Left colon (tissue), 2 donors: ENCODE measurements at regions not wholly inside any gene's neighbourhood (a gene's known extent, or its start where the extent isn't known, plus 50 kb on each side); places are given as distances from the start of the nearest gene placed in this dataset.
"Not testable (repeated sequence)": the region's sequence is repeated elsewhere in the genome, so short reads cannot be mapped to it uniquely, and the experiment has no call there.

Source experiments
- ATAC-seq: fragments of 200-7000 bp; cut with Tn5 transposase; one replicate; pipeline ENCODE4 v1.9.1; 2020; ENCODE audit warnings: mild to moderate bottlenecking, moderate library complexity
- DNase-seq, 2 donors: peaks; one replicate each; pipeline ENCODE4 v3.0.0-alpha.2; 2020
- intact Hi-C, 2 donors: fragments of 100-400 bp; cut with DNase I in 1 of 2; cut with micrococcal nuclease in 1 of 2; formaldehyde crosslinking; loops; one replicate each; pipeline versions ENCODE4 v1.11.2 to v1.14.0; 2022; cut with DNase I, micrococcal nuclease
- donor health status: DM: no; HTN: no; CAD: no.
- donor health status: DM: yes; HTN: yes; CAD: no.

DNA sequence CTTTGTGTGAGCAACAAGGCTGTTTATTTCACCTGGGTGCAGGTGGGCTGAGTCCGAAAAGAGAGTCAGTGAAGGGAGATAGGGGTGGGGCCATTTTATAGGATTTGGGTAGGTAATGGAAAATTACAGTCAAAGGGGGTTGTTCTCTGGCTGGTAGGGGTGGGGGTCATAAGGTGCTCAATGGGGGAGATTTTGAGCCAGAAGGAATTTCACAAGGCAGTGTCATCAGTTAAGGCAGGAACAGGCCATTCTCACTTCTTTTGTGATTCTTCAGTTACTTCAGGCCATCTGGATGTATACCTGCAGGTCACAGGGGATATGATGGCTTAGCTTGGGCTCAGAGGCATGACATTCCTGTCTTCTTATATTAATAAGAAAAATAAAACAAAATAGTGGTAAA lies 103.4 kb upstream of the SLC25A48 start:
- DNase-seq, ATAC-seq, intact Hi-C loops: not testable (repeated sequence)

DNA sequence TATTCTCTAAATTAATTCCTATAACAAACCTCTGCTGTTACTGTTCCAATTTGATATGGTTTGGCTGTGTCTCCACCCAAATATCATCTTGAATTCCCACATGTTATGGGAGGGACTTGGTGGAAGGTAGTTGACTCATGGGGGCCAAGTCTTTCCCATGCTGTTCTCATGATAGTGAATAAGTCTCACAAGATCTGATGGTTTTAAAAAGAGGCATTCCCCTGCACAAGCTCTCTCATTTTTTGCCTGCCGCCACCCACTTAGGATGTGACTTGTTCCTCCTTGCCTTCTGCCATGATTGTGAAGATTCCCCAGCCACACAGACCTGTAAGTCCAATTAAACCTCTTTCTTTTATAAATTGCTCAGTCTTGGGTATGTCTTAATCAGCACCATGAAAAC lies 104.3 kb upstream of the SLC25A48 start:
- ATAC-seq, intact Hi-C loops, DNase-seq: not testable (repeated sequence)

DNA sequence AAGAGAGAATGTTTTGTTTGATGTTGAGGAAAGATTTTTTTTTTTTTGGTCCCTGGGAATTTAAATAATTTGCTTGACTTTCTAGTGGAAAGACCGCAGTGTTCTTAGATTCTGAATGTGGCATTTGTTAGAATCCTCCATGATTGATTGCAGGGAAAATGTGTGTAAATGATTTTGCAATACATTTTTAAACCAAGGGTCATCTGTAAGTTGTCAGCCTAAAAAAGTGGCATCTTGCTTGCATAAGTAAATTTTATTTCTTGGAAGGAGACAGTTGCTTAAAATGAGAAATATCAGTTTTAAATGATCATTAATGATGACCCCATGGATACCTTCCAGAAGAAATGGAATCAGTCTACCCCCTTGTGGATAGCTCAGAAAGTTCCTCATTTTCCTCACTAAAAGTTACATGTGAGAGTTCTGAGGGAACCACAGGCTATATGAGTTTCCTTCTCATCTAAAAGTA lies 105.1 kb upstream of the SLC25A48 start:
- DNase-seq: no peak
- peak; percentile 57 for ATAC-seq
- intact Hi-C loops: no loop called here

DNA sequence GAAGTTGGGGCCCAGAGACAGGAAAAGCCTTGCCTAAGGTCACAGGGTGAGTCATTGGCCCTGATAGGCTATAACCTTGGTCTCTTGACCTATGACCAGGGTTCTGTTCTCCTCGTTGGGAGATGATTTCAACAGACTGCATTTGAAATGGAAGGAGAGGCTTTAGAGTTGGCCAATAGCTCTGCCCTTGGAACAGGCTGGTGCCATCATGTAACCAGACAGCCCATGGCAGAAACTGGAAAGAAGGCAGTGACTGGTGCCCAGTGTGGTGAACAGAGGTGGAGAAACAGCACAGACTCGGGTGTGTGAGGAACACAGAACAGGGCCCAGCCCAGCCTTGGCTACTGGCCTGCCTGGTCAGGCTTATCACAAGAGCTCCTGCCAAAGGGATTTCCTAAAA lies 109.8 kb upstream of the SLC25A48 start:
- no peak for DNase-seq
- intact Hi-C loops: no loop called here
- no peak for ATAC-seq

DNA sequence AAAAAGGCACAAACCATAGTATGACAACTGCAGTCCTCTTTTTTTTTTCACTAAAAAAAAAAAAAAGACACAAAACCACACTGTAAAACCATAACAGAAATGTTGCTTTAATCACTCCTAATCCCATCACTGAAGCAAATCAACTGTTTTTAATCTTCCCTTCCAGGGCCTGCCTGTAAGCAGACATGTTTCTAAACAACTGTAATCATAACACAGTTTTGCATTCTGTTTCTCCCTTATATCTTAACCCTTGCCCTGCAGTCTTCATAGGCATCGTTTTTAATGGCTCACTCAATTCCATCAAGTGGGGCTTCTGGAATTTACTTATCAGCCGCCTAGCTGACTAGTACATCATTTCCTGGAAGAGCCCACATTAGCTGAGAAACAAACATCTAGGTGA lies 111.0 kb upstream of the SLC25A48 start:
- ATAC-seq (no peak), DNase-seq (no peak)
- intact Hi-C loops: no loop called here

DNA sequence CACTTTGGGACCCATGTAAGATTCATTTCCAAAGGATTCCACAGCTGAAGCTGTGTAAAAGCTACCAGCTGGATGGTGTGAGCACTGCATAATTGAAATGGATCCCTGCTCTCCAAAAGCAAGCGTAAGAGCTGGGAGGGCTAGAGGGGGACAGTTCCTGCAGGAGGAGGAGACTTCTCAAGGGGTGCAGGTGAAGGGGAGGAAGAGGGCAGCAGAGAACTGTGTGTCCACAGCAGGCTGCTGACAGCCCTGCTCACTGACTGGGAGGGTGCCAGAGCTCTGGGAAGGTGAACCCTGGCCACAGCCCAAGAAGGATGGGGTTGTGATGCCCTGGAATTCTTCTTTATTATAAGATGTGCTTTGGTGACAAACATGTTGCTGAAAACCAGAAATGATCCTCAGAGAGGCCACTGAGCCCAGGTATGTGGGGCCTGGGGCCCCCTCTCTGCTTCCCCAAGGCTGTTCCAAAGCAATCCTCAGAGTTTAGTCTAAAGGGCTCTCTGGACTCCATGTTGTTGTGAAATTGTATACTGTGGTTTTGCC lies 112.8 kb upstream of the SLC25A48 start:
- no peak for ATAC-seq
- no peak for DNase-seq
- intact Hi-C loops: no loop called here

DNA sequence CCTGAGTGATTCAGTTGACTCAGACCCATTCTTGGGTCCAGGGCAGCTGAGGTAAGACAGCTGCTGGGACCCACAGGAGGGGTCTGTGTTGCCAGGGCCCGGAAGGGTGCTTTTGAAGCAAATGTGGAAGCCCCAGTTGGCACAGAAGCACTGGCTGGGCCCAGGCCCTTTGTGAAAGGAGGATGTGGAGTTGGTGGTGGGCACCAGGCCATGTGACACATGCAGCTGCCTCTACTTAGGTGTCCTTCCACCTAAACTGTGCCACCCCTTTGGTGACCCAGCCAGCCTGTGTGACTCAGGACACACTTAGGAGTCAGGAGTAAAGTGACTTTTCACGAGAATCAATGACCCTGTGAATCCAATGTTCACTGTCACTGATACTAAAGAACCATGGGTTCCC lies 114.3 kb upstream of the SLC25A48 start:
- ATAC-seq (no peak), DNase-seq (no peak)
- intact Hi-C loops: no loop called here

DNA sequence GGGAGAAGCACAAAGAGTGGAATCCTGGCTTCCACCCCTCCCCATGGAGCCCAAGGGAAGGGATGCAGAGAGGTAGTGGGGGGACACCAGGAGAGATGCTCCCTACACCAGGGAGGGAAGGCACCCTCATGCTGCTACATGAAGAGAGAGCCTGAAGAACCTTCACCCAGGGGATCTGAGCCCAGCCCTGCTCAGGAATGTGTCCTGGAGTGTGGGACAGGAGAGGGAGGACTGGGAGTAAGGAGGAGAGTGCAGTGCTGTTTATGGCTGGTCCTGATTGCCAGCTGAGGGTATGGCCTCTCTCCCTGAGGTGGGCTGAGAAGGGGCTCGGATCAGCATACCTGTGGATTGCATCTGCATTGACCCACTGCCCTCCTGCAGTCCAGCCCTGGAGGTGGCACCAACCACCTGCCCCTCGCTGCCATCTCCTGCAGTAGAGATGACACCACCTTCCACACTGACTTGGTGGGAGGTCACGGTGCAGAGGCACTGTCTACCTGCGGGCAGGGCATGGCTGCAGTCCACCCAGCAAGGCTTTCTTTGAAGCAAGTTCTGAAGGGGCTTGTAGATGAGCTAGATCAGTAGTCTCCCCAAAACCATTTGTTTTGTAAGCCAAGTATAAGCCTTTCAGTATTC lies 114.9 kb upstream of the SLC25A48 start:
- peak; percentile 60 for ATAC-seq
- intact Hi-C loops: no loop called here
- DNase-seq: no peak

DNA sequence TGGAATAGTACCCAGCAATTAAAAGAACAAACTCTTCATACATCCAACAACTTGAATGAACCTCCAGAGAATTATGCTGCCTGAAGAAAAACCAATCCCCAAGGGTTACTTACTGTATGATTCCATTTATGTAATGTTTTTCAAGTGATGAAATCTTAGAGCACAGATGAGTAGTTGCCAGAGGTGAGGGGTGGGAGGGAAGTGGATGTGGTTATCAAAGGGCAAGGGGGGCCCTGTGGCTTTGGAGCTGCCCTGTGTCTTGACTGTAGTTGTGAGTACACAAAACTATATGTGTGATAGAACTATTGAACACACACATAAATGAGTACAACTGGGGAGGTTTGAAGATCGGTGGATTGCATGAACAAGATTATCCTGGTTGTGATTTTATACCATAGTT lies 115.8 kb upstream of the SLC25A48 start:
- intact Hi-C loops: no loop called here
- ATAC-seq (no peak), DNase-seq (no peak)

DNA sequence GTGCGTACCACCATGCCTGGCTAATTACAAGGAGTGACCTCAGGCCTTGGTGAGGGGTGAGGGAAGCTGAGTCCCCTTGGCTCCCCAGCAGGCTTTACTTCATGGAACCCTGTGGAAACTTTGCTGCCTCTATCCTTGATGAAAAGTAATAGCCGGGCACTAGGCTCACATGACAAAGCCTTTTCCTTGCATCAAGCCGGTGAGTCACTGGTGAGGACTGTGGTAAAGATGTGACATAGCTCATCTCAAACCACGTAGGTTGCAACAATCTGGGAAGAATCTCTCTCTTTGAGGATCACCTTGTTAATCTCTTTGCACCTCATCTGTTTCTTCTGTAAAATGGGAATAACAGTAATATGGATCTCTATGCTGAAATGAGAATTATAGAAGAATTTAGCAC lies 116.3 kb upstream of the SLC25A48 start:
- intact Hi-C loops: no loop called here
- ATAC-seq (no peak), DNase-seq (no peak)

DNA sequence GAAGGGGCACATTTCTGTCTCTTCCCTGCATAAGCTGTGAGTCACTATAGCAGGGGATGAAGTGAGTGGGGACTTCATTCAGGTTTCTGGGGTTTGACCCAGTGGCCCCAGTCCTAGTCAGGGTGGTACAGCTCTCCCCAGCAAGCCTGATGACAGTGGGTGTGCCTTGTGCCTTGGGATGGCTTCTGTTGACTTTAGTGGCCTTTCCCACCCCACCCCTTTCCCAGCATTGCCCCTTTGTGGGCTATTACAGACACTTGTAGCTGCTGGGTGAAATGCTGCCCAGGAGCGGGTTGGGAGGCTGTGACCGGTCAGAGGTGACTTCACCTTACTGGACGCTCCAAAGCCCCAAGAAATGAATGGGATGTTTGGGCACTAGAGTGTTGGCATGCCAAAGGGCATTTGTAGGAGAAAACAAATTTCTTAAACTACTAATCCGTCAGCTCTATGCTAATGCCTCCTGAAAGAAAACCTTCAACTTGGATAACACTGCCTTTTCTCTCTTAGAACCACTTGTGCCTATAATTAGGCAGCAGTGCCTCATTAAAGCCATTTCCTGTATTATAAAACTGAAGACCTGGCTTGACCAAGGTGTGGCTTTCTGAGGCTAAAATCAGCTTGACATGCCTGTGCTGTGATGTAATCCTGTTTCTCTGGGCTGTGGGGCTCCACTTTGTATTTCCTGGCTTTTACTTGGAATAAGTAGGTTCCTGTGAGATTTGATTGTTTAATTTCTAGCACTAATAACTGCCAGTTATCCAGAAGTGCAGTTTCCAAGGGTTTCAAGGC lies 119.0 kb upstream of the SLC25A48 start:
- ATAC-seq (peak; percentile 84), DNase-seq (no peak)
- intact Hi-C loops: no loop called here

DNA sequence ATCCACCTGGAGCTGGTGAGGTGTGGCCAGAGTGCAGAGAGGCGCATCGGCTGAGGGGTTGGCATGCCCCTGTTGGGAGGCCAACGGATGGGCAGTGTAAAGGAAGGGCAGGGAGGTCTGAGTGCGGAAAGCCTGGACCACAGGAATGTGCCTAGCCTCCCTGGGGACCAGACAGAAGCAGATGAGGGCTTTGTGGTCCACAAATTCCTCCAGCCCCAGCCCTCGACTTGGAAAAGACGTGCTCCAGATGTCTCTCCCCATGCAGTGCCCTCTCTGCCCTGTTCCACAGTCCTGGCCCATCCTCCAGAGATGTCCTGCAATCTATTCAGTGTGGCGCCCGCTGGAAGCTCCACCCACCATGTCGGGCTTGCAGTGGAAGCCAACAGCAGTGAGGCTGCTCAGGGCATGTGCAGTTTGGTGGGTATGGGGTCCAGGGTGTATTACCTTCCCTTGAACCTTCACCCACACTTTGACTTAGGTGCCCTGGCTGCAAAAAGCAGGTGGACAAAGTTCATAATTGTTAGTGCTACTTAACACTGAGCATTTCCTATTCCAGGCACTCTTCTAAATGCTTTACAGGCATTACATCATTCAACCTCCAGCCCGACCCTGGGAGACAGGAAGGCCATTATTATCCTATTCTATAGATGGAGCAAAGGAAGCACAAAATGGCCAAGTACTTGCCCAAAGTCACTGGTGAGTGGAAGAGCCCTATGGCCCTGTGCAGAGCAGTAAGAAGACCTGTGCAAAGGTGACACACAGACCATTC lies 120.2 kb upstream of the SLC25A48 start:
- ATAC-seq (peak; percentile 74), DNase-seq (no peak)
- intact Hi-C loops: no loop called here

DNA sequence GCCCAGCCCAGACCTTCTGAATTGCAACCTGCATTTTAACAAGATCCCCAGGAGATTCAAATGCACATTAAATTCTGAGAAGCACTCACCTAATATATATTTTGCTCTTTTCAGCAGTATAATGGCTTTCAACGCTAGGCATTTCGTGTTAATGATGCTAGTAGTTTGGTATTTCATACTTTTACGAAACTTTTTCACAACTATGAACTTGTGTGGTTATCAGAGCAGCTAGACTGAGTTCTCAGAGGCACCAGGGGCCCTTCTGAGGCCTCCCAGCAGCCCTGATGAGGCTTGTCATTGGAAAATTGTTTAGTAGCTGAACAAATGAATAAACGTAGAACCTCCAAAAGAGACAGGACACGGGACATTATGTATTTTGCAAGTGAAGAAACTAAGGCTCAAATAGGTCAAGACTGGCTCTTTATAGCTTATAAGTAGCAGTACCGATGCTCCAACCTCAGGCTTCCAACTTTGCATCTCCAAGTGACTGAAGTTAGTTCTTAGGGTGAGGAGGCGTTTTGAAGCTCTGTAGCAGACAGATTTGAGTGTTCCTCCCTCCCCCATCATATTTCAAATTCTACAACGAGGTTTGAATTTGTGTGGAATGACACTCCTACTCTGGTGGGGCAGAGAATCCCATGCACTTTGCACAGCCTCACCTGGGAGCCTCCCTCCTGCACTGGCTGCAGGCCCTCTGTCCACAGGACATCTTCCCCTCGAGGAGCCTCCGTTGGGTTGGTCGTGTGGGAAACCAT lies 121.1 kb upstream of the SLC25A48 start:
- DNase-seq: no peak
- intact Hi-C loops: no loop called here

DNA sequence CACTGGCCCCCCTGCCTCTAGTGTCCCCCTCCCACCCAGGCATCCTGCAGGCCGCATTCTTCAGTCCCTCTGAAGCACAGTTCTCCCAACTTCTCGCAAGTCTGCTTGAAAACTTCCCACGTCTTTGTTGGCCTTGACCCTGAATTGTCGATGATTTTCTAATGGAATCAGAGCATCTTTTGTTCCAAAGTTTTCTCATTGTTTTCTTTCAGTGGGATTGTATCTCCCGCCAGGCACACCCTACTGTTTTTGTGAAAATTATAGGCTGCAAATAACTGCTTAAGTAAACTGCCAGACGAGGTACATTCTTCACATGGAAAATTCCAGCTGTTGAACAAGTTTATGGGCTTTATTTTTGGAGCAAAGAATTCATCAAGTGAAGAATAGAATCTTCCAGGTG lies 122.6 kb upstream of the SLC25A48 start:
- DNase-seq (no peak), ATAC-seq (no peak)
- intact Hi-C loops: no loop called here

More for the DNA sequence above, 121.1 kb upstream of the SLC25A48 start:
- ATAC-seq: no peak

DNA sequence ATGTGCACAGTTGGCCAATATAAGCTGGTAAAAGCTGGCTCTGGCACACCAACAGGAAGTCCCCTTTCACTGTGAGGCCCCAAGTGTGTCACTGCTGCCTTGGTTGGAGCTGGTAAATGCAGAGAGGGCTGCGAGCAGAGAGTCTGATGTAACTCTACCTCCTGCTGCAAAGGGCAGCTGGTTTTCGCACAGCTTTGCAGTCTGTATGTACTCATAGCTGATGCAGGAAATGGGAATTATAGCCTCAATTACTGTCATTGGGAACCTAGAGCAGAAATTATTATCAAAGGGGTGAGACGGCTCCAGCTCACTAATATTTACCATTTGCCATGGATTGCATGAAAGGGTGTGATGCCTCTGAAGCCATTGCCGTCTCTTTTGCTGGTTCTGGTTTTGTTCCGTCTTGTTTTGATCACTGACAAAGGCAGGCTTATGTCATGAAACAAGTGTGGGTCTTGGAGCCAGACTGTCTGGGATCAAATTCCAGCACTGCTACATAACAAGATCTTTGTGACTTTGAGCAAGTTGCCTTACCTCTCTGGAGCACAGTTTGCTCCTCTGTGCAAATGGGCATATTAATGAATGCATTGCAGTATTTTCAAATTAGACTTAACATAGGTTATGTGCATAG lies 124.3 kb upstream of the SLC25A48 start:
- intact Hi-C loops: no loop called here
- no peak for ATAC-seq
- no peak for DNase-seq

DNA sequence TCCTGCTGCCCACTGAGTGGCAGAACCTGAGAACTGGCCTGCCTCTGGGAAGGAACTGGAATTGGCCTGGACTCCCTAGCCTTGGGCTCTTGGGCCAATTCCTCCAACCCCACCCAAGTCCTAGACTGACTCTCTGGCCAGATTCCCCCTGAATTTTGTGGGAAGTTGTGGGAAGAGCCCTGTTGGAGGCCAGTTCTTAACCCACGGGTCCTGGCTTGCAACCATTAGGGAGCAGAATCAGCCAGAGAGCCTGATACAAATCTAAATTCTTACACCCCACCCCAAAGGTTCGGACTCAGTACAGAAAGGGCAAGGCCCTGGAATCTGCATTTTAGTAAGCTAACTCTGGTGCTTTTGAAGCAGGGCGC lies 125.3 kb upstream of the SLC25A48 start:
- DNase-seq: no peak
- intact Hi-C loops: no loop called here
- ATAC-seq: no peak

DNA sequence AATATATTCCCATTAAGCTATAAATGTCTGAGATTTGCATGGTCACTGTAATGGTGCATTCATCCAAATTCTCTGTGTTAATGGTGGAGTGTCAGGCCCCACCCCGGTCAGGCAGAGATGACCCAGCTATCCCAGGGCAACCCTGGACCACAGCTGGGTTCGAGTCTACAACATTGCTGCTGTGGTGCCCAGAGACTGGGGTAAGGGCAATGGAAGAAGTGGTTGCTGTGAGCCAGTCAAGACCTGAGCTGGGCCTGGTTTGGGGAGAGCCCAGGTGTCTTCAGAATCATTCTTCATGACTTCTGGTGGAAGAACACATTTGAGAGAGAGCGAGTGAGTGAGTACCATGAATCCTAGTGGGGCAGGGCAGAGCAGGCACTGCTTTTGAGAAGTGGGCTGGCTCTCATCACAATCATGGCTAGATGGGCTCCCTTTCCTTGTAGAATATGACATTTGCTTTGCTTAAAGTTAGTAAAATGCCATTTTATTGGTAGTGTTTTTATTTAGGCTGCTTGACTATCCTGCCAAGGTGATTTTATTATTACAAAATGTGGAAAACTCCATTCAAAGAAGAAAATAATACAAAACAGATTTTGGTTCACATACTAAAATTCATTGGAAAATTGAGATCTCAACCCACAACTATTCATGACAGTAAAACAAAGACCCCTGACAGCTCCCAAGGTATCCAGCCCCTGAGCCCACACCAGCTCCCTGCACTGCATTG lies 125.8 kb upstream of the SLC25A48 start:
- no peak for DNase-seq
- intact Hi-C loops: no loop called here
- no peak for ATAC-seq

DNA sequence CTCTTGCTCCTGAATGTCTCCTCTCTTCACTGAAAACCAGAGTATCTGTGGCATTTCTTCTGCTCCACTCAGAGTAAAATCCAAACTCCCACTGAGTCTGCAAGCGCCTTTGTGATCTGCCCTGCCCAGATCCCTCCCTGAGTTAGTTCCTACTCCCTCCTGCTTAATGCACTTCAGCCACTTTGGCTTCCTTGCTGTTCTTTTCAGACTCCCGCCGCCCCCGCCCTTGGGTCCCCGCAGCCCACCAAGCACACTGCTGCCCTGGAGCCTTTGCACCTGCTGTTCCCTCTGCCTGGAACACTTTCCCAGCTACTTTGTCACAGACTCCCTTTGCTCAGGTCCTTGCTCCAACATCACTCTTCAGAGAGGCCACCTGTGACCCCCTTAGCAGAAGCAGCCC lies 127.2 kb upstream of the SLC25A48 start:
- intact Hi-C loops: no loop called here
- no peak for ATAC-seq
- no peak for DNase-seq
